Left hindlimb (tissue), 1 donor: ENCODE measurements at regions not wholly inside any gene's neighbourhood (a gene's known extent, or its start where the extent isn't known, plus 50 kb on each side); places are given as distances from the start of the nearest gene placed in this dataset.

Source experiments
- DNase-seq: peaks from one replicate; pipeline ENCODE4 v3.0.0-alpha.2; 2018

- peak; percentile 51 for DNase-seq
Measured at GRCh38 chr20:20824924-20825584, 112.6 kb upstream of the RALGAPA2 start.

- no peak for DNase-seq
Measured at GRCh38 chr20:20823476-20823881, 111.0 kb upstream of the RALGAPA2 start.

- no peak for DNase-seq
Measured at GRCh38 chr20:20821484-20822260, 109.2 kb upstream of the RALGAPA2 start.

GRCh38 chr20:20820785-20821483, 108.5 kb upstream of the RALGAPA2 start:
- no peak for DNase-seq

- no peak for DNase-seq
Measured at GRCh38 chr20:20820104-20820503, 107.7 kb upstream of the RALGAPA2 start.

- no peak for DNase-seq
Measured at GRCh38 chr20:20816969-20817755, 104.7 kb upstream of the RALGAPA2 start.

GRCh38 chr20:20815711-20816455, 103.4 kb upstream of the RALGAPA2 start:
- DNase-seq = no peak

GRCh38 chr20:20814685-20815084, 102.2 kb upstream of the RALGAPA2 start:
- DNase-seq = no peak

- no peak for DNase-seq
Measured at GRCh38 chr20:20812136-20812535, 99.7 kb upstream of the RALGAPA2 start.

- DNase-seq = no peak
Measured at GRCh38 chr20:20808016-20808415, 95.6 kb upstream of the RALGAPA2 start.

GRCh38 chr20:20806121-20807095, 94.0 kb upstream of the RALGAPA2 start:
- DNase-seq = no peak

GRCh38 chr20:20803011-20803410, 90.6 kb upstream of the RALGAPA2 start:
- DNase-seq = no peak

- no peak for DNase-seq
Measured at GRCh38 chr20:20802328-20802727, 89.9 kb upstream of the RALGAPA2 start.

- DNase-seq = no peak
Measured at GRCh38 chr20:20799716-20800312, 87.4 kb upstream of the RALGAPA2 start.

GRCh38 chr20:20797521-20798310, 85.3 kb upstream of the RALGAPA2 start:
- no peak for DNase-seq

GRCh38 chr20:20796766-20797440, 84.5 kb upstream of the RALGAPA2 start:
- DNase-seq = no peak

- no peak for DNase-seq
Measured at GRCh38 chr20:20795721-20796120, 83.3 kb upstream of the RALGAPA2 start.

GRCh38 chr20:20795119-20795518, 82.7 kb upstream of the RALGAPA2 start:
- DNase-seq = no peak

GRCh38 chr20:20793591-20793990, 81.1 kb upstream of the RALGAPA2 start:
- DNase-seq = no peak
